Right lobe of liver (tissue), 6 donors: ENCODE measurements at regions not wholly inside any gene's neighbourhood (a gene's known extent, or its start where the extent isn't known, plus 50 kb on each side); places are given as distances from the start of the nearest gene placed in this dataset.

Experiments used
- ATAC-seq, 4 donors: fragments of 200-7000 bp; cut with Tn5 transposase; one replicate each; pipeline ENCODE4 v1.9.1; 2020; ENCODE audit warnings: mild to moderate bottlenecking in 4 of 4, moderate library complexity in 4 of 4
- DNase-seq, 3 donors: peaks; one replicate each; pipeline ENCODE4 v3.0.0-alpha.2; 2020
- H3K27ac ChIP-seq, 3 donors: fragments of 200-600 bp; one replicate each; pipeline ENCODE4 v1.8.0; 2022
- H3K27me3 ChIP-seq, 2 donors: fragments of 200-600 bp; one replicate each; pipeline ENCODE4 v1.8.0; 2022
- H3K36me3 ChIP-seq, 4 donors: fragments of 200-600 bp; sonication (generic) in 1 of 4; one replicate each; pipeline versions ENCODE4 v1.5.1 to v1.8.0; 2017 to 2022; ENCODE audit warnings: control low read depth in 1 of 4
- H3K4me1 ChIP-seq, 4 donors: fragments of 200-600 bp; sonication (generic) in 1 of 4; one replicate each; pipeline versions ENCODE4 v1.5.1 to v1.8.0; 2017 to 2022; ENCODE audit warnings: control low read depth in 1 of 4
- H3K4me3 ChIP-seq, 3 donors: fragments of 200-600 bp; one replicate each; pipeline ENCODE4 v1.8.0; 2022
- H3K9me3 ChIP-seq, 4 donors: fragments of 200-600 bp; sonication (generic) in 1 of 4; one replicate each; pipeline versions ENCODE4 v1.5.1 to v1.8.0; 2017 to 2022; ENCODE audit warnings: control low read depth in 1 of 4
- CTCF ChIP-seq, 4 donors: fragments of 200-600 bp in 3 of 4; fragments of 450-650 bp in 1 of 4; IDR thresholded peaks; one replicate each; pipeline versions ENCODE4 v1.5.1 to v1.8.0; 2016 to 2022; ENCODE audit warnings: antibody characterized with exemption in 4 of 4, mild to moderate bottlenecking in 2 of 4
- POLR2A ChIP-seq: fragments of 450-650 bp; IDR thresholded peaks from one replicate; pipeline ENCODE4 v1.6.1; 2017; ENCODE audit warnings: antibody characterized with exemption, mild to moderate bottlenecking
- WGBS: methylation state at CpG from one replicate; pipeline ENCODE4 v1.1.6; 2018; ENCODE audit warnings: low coverage, low lambda C conversion rate; ENCODE audit not compliant: insufficient coverage; ENCODE audit errors: missing lambda C conversion rate; 5-methylcytosine and 5-hydroxymethylcytosine counted together
- intact Hi-C, 2 donors: fragments of 100-400 bp; cut with DNase I; formaldehyde crosslinking; loops; one replicate each; pipeline versions ENCODE4 v1.11.2 to v1.14.1; 2022
- donor health status: DM: no; HTN: yes; CAD: no.
- donor health status: DM: no; HTN: no; CAD: no.
- donor health status: DM: no; HTN: no; CAD: no.
- donor health status: DM: no; HTN: yes; CAD: no.
- donor health status: DM: no; HTN: yes; CAD: no.

DNA sequence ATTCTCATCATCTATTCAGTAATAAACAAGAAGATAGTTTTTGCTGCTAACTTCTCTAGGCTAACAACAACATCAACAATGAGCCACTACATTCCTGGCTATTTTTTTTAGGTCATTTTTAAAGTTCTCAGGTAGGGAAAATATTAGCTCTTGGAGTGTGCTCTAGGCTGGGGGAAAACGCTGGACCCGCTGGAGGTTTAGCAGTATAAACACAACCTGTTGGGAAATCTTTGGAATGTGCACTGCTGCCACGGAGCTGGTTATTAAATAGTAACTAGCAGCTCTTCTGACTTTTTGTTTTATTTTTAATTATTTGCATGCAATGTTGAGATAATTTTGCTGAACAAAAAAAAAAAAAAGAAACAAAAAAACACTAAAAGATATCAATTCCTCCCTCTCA lies 892.1 kb upstream of the ACVR2A start:
- DNase-seq (no peak), ATAC-seq (no peak)
- Histone ChIP-seq H3K4me1 (no peaks in the 10 kb centered on the region), H3K27ac (no peak overlapping the region), H3K27me3 (no peaks in the 10 kb centered on the region), H3K36me3 (no peaks in the 10 kb centered on the region), H3K9me3 (no peaks in the 10 kb centered on the region), H3K4me3 (no peak overlapping the region)
- TF ChIP-seq POLR2A: no peak
- no peak for TF ChIP-seq CTCF (IDR thresholded peaks at IDR 0.05)
- intact Hi-C loops: no loop called here
- 17% methylated on average over 3 of the region's 3 CpGs for WGBS

GRCh38 chr2:146950911-146951310 lies 893.9 kb upstream of the ACVR2A start:
- no peaks in the 10 kb centered on the region for H3K9me3 ChIP-seq
- H3K27ac ChIP-seq: no peak overlapping the region
- ATAC-seq (no peak), DNase-seq (no peak)
- TF ChIP-seq POLR2A (no peak), CTCF (IDR thresholded peaks at IDR 0.05) (no peak)
- H3K36me3 ChIP-seq: no peaks in the 10 kb centered on the region
- 81% methylated on average over 4 of the region's 4 CpGs for WGBS
- H3K4me1 ChIP-seq: no peaks in the 10 kb centered on the region
- intact Hi-C loops: no loop called here
- no peak overlapping the region for H3K4me3 ChIP-seq
- H3K27me3 ChIP-seq: no peaks in the 10 kb centered on the region

- ATAC-seq (no peak), DNase-seq (no peak)
- 83% methylated on average over 3 of the region's 3 CpGs for WGBS
- intact Hi-C loops: no loop called here
- H3K27me3 ChIP-seq: no peaks in the 10 kb centered on the region
- H3K4me3 ChIP-seq: no peak overlapping the region
- TF ChIP-seq POLR2A (no peak), CTCF (IDR thresholded peaks at IDR 0.05) (no peak)
- H3K4me1 ChIP-seq: no peaks in the 10 kb centered on the region
- H3K36me3 ChIP-seq: no peaks in the 10 kb centered on the region
- H3K27ac ChIP-seq: no peak overlapping the region
- H3K9me3 ChIP-seq: no peaks in the 10 kb centered on the region
Observed at GRCh38 chr2:146950361-146950760, 894.5 kb upstream of the ACVR2A start.

DNA sequence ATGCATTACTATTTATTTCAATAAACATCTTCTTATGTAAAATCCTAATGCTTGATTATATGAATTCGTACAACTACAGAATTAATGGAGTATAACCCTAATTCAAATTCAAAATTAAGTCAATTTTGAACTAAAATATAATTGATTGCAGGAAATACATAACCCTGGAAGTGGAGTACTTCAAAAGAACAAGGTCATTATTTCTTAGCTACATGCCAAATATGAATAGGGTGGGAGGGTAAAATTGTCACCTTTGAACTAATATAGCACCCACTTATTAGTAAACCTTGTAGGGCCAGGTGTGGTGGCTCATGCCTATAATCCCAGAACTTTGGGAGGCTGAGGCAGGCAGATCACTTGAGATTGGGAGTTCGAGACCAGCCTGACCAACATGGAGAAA lies 895.4 kb upstream of the ACVR2A start:
- TF ChIP-seq CTCF (IDR thresholded peaks at IDR 0.05) (no peak), POLR2A (no peak)
- intact Hi-C loops: no loop called here
- ATAC-seq (no peak), DNase-seq (no peak)
- 78% methylated on average over 2 of the region's 2 CpGs for WGBS
- no peak overlapping the region for H3K27ac ChIP-seq
- H3K27me3 ChIP-seq: no peaks in the 10 kb centered on the region
- no peaks in the 10 kb centered on the region for H3K9me3 ChIP-seq
- H3K36me3 ChIP-seq: no peaks in the 10 kb centered on the region
- H3K4me3 ChIP-seq: no peak overlapping the region
- no peaks in the 10 kb centered on the region for H3K4me1 ChIP-seq

DNA sequence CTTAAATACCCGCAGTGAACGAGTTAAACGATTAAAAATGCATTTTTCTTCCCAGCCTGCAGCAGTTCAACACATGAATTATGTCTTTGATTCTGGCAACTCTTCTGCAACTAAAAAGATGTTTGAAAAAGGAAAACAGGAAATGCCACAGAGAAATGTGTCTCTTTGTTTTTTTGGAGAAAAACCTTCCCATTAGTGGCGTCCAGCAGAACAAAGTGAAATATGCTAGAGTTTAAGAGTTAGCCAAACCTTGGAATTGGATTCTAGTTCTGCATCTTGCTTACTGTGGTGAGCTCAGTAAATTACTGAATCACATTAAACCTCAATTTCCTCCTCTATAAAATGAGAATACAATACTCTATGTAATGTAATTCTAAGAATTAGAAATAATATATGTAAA lies 900.2 kb upstream of the ACVR2A start:
- no peak for ATAC-seq
- TF ChIP-seq POLR2A: no peak
- TF ChIP-seq CTCF (IDR thresholded peaks at IDR 0.05): no peak
- intact Hi-C loops: no loop called here

More for the DNA sequence above, 900.2 kb upstream of the ACVR2A start:
- Histone ChIP-seq H3K36me3 (no peaks in the 10 kb centered on the region), H3K27ac (no peak overlapping the region), H3K4me3 (no peak overlapping the region), H3K27me3 (no peaks in the 10 kb centered on the region), H3K9me3 (no peaks in the 10 kb centered on the region), H3K4me1 (no peaks in the 10 kb centered on the region)
- 39% methylated on average over 4 of the region's 4 CpGs for WGBS
- DNase-seq: no peak
